GM13976 (cell line): ENCODE measurements at regions not wholly inside any gene's neighbourhood (a gene's known extent, or its start where the extent isn't known, plus 50 kb on each side); places are given as distances from the start of the nearest gene placed in this dataset.

Experiments
- DNase-seq: peaks from one replicate; pipeline ENCODE4 v3.0.0; 2012; ENCODE audit warnings: low spot score
- in situ Hi-C: fragments of 300-500 bp; cut with MboI; formaldehyde crosslinking; loops from one replicate; pipeline ENCODE4 v1.12.0; 2022; ENCODE audit warnings: low sequenced_read_pairs, mixed read lengths, inconsistent platforms; ENCODE audit not compliant: unreplicated experiment
- TF ChIP-seq, protein P1 (sequence below): IDR thresholded peaks from 2 replicates; pipeline ENCODE4 v1.5.1; 2012; ENCODE audit warnings: borderline replicate concordance, mild to moderate bottlenecking; ENCODE audit not compliant: insufficient read depth; ENCODE audit errors: extremely low read depth, missing control alignments, control extremely low read depth

GRCh38 chr11:112871909-112872500 lies 89.2 kb upstream of the NCAM1 start:
- in situ Hi-C loops: no loop called here
- DNase-seq: no peak
- TF ChIP-seq, protein P1, sequence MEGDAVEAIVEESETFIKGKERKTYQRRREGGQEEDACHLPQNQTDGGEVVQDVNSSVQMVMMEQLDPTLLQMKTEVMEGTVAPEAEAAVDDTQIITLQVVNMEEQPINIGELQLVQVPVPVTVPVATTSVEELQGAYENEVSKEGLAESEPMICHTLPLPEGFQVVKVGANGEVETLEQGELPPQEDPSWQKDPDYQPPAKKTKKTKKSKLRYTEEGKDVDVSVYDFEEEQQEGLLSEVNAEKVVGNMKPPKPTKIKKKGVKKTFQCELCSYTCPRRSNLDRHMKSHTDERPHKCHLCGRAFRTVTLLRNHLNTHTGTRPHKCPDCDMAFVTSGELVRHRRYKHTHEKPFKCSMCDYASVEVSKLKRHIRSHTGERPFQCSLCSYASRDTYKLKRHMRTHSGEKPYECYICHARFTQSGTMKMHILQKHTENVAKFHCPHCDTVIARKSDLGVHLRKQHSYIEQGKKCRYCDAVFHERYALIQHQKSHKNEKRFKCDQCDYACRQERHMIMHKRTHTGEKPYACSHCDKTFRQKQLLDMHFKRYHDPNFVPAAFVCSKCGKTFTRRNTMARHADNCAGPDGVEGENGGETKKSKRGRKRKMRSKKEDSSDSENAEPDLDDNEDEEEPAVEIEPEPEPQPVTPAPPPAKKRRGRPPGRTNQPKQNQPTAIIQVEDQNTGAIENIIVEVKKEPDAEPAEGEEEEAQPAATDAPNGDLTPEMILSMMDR: no peak

GRCh38 chr11:112874980-112875379 lies 86.2 kb upstream of the NCAM1 start:
- DNase-seq: no peak
- TF ChIP-seq, protein P1: no peak
- in situ Hi-C loops: no loop called here

DNA sequence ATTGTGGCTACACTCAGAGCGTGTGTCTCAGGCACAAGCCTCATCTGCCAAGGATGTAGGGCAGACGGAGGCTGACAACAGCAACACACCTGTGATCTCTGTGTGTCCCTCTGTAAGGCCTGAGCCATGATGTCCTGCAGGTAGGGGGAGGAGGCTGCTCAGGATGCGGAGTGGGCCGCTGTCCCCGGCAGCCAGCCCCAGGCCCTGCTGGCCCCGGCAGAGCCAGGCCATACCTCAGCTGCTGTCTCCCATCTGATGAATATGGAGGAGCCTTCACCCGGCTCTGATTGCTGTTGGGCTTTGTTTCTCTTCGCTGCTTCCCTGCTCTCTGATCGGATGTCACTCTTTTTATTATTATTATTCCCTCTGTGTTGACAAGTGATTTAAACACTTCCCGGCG lies 83.6 kb upstream of the NCAM1 start:
- TF ChIP-seq, protein P1: no peak
- no peak for DNase-seq
- in situ Hi-C loops: no loop called here

DNA sequence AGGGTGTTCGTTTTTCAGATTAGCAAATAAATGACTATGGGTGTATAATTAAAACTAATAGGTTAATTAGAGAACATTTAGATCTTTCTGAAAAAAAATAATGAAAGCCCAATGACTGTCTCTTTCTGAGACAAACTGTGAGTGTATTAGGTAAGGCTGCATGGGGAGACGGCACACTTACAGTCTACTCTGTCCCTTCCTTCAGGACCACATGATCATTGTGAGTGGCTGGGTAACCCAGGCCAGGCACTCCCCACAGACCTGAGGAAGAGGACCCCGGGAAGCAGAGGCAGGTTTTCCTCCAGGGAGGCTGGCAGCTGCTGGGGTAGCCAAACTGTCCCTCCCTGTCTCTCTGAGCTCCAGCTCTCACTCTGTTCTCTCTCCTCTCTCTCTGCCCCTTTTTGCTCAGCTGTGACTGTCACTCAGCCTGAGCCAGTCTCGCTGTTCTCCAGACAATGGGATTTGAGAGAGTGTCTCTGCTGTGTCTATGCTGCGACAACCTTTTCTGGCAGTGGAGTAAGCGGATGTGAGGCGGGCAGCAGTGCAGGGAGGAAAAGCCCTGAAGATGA lies 83.1 kb upstream of the NCAM1 start:
- in situ Hi-C loops: no loop called here
- TF ChIP-seq, protein P1: no peak
- DNase-seq: no peak

GRCh38 chr11:112880495-112880894 lies 80.7 kb upstream of the NCAM1 start:
- in situ Hi-C loops: no loop called here
- TF ChIP-seq, protein P1: no peak

GRCh38 chr11:112881461-112881860 lies 79.8 kb upstream of the NCAM1 start:
- no peak for DNase-seq
- TF ChIP-seq, protein P1: no peak
- in situ Hi-C loops: no loop called here

More at GRCh38 chr11:112880495-112880894, 80.7 kb upstream of the NCAM1 start:
- no peak for DNase-seq
